DND-41 (cell line): ENCODE measurements at regions not wholly inside any gene's neighbourhood (a gene's known extent, or its start where the extent isn't known, plus 50 kb on each side); places are given as distances from the start of the nearest gene placed in this dataset.

Experiments used
- CTCF ChIP-seq: IDR thresholded peaks from 2 replicates; pipeline ENCODE4 v1.5.1; 2012; ENCODE audit warnings: borderline replicate concordance, low read length, moderate library complexity, mild to moderate bottlenecking; ENCODE audit not compliant: poor library complexity, severe bottlenecking; ENCODE audit errors: extremely low read depth
- EZH2 ChIP-seq: IDR thresholded peaks from 3 replicates; pipeline ENCODE4 v1.6.1; 2012; ENCODE audit warnings: borderline replicate concordance, low read depth, mild to moderate bottlenecking, moderate library complexity, low read length, inconsistent platforms; ENCODE audit not compliant: severe bottlenecking

- TF ChIP-seq CTCF (no peak), EZH2 (no peak)
Measured at GRCh38 chr9:30299126-30299780, 2085.2 kb upstream of the ACO1 start.
